ENCODE measurements at regions not wholly inside any gene's neighbourhood (a gene's known extent, or its start where the extent isn't known, plus 50 kb on each side); places are given as distances from the start of the nearest gene placed in this dataset.

DNA sequence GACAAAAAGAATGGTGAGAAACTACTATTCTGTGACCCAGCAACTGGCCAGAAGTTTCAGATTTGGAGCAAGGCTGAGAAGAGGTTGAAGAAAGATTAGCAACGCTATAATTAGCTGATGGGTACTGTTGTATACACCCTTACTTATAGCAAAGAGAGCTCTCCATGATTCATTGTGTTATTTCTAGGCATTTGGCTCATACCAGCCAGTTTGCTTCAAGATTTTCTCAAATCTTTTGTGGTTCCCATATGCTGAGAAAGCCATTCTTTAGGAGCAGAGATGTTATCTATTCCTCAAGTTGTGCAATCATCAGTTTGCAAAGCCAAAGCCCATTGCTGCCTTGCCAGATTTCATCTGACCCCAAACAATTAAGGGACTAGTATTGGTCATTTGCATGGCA lies 179.4 kb downstream of the ETS1 start:
- DNase-seq (ENCODE audit: low spot score), result peak; percentile 6

DNA sequence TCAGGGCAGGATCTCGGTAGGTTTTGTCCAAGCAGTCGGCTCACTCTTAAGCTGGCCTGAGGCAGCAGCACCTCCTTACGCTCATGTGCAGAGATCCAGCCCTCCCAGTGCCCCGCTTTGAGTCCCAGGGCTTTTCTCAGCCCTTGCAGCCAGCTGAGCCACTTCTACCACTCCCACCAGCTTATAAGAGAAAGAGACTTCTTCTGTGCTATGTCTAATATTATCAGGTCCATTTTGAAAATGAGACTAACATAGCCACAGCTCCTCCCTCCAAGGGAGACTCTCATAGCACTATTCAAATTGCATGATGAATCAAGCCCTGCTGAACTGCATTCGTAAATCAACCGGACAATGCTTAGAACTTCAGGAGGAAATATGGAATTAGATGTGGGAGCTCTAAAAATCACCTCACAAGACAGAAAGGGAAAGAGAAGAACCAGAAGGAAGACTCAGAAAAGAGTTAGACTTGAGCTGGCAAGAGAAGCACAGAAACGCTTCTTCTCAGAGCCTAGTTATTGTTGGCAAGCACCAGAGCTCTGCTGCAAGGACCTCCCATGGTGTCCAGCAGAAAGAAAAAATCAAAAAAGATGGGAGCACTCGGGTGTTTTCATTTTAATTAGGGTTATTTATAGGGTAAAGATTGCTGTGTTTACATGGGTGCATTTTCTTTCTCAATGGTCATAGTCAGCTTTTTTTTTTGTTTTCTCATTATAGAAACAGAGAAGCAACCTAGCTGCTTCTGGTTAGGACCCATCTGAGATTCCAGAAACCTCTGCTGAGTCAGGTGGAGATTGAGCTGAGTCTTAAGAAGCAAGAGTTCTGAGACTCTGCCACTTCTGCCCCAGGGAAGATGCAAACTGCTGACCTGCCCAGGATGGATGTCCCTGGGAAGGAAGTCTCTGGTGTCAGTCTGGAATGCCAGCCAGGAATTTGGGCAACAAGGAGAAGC lies 181.4 kb downstream of the ETS1 start:
- no peak for DNase-seq (ENCODE audit: low spot score)

DNA sequence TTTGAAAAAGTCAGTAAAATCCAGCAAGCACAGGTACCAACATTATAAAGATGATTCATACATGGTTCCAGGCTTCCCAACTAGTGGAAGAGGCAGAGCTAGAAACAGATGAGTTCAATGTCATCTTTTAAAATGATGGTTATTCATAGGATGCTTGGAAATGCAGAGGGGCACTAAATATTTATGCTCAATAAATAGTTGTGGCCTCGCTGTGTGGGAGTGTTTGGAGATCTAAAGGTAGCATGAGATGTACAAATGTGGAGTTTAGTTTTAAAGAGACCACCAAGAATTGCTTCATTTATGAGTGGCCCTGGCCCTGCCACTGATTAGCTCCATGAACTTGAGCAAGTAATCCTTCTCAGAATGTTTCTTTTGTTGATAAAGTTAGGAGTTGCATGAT lies 182.2 kb downstream of the ETS1 start:
- DNase-seq (ENCODE audit: low spot score), result no peak

DNA sequence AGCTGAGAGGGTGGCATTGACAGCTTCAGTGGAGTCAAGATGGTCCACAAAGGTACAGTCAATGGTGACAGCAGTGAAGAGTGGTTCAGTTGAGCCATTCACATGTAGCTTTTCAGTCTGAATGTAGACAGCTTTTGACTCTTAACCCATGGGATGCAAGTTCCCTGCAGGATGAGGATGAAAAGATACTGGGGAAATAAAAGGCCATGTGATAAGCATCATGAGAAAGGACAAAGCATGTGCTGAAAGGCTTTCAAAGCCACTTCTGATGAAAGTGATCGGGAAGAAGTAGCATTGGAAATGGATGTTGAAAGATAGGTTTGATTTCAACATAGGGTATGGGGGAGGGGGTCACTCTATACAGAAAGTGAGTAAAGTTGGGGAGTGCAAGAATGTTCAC lies 182.9 kb downstream of the ETS1 start:
- no peak for DNase-seq (ENCODE audit: low spot score)

DNA sequence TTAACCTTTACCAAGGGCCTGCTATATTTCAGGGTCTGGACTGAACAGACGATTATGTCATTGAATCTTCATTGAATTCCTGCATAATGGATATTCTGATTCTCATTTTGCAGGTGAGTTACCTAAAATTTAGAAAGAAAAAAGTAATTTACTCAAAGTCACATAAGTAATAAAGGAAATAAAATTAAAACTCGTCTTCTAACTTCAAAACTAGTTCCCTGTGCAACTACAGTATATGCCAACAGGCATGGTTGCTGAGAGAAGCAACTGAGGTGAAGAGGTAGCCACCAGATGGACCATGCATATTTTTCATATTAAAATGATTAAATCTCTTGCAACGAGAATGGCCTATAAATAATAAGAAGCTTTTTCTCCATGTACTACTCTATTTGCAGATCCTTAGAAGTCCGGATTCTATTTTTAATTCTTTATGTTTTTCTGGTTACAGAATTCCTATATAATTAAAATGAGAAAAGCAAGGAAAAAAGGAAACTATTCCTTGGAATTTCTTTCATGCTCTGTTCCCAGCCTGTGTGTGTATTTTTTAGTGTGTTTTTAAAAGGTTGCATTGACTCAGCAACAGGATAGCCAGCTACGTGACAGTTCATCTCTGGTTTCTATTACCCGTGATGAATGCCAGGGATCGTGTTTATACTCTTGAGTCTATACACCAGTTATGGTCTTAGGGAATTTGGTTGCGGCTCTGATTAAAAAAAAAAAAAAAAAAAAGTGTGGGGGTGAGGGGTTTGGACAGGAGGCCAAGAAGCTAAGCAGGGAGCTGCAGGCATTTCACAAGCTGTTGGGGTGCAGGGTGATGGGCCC lies 186.8 kb downstream of the ETS1 start:
- DNase-seq (ENCODE audit: low spot score), result no peak

DNA sequence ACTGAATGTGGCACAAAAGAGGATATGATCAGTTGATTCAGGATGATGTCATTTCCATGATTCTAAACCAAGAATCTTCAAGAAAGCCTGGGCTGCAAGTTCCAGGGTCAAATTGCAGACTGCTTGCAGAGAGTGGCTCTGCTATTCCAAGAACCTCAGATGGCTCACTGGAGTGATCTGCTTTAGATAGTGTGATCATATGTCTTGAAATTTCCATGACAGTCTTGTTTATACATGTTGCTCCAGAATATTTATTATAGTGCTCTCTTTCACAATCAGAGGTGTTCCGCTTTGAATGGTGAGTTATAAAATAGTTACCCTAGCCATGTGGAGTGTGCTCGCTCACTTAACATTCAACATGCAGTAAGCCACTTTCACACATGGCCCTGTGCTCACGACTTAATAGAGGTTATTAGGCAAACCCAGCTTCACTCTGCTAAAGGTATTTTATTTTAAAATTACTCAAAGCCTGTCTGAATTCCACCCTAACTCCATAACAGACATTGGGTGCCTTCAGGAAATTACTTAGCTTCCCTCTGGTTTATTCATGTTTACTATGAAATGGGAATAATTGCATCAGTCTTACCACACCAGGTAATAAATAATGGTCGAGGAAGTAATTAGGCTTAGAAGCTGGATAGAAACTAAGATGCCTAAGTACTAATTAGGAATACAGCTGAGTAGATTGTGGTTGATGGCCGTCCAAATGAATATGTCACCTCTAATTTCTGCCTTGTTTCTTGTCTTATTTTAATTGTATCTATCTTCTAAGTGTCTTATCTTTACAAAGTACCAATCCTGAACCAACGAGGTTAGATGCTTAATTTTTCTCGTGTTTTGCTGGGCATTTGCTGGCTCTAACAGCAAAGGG lies 187.9 kb downstream of the ETS1 start:
- peak; percentile 14 for DNase-seq (ENCODE audit: low spot score)

DNA sequence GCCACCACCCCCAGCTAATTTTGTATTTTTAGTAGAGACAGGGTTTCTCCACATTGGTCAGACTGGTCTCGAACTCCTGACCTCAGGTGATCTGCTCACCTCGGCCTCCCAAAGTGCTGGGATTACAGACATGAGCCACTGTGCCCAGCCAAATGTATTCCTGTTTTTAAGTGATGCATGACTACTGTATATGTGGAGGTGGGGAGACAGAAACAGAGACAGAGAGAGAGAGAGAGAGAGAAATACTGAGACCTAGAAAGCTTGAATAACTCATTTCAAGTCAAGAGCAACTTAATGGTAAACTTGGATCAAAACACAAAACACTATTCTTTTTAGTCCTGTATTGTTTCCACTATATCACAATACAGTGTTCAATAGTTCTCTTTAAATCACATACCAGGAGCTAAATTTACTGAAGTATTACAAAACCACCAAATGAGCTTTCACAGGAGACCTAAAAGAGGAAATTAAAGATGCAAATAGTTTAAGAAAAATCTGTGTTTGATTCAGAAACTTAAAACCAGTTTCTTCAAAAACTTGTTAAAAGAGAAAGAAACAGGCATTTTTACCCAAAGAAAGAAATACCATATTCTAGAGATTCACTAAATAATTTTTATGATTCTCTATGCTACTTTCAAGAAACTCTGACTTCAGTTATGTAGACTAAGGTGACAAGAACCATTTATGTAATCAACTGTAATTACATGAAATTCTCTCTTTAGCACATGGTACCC lies 188.7 kb downstream of the ETS1 start:
- no peak for DNase-seq (ENCODE audit: low spot score)

DNA sequence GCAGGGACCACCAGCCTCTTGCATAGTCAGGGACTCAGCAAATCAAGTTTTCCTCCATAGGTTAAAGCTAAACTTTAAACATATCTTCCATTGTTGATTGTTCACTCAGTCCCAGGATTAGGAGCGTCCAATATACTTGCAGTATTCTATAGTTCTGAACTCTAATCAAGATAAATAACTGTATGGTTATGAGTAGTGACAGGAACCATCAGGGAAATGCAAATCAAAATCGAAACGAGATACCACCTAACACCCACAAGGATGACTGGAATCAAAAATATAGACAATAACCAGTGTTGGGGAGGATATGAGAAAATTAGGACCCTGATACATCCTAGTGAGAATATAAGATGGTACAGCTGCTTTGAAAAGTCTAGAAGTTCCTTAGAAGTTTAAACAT lies 190.0 kb downstream of the ETS1 start:
- peak; percentile 21 for DNase-seq (ENCODE audit: low spot score)

DNA sequence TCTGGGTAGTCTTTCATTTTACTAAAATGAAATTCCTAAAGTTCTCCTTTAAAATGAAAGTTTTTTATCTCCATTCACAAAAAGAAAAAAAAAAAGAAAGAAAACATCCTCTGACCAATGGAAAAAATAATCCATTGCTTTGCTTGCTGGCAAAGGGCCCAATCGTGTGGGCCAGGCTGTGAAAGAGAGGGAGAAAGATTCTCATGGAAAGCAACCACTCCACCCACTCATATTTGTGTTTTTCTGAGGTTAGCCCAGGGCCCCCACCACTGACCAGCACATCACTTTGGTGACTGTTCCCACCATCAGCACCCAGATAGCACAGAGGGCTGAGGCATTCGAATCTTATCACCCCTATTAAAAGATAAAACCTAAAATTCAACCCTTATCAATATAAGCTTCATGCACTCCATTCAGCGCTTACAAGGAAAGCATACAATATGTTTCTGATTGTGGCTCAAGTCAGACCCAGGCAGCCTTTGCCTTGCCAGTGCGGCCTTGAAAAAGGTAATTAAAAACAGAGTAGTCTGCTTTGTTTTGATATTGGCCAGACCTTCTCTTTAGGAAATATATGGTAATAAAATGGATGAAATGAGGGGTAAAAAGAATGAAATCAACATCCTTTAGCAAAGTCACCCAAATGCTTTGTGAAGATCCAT lies 192.8 kb downstream of the ETS1 start:
- no peak for DNase-seq (ENCODE audit: low spot score)

DNA sequence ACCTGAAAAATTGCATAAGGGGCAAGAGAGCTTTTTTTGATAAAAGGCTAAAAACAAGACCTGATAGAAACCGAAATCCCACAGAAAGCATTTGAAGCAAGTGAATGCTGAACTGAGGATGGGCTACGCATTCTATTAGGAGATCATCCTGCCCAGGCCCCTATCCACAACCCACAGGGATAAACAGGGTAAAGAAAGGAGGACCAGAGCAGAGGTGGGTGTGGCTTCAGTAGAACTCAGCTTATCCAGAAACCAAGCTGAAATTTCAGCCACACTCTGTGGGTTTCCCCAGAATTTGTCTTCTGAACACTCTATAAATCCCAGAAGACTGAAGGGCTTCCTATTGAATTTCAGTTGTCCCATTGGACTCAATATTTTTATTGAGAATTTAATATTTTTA lies 195.1 kb downstream of the ETS1 start:
- DNase-seq (ENCODE audit: low spot score), result no peak

DNA sequence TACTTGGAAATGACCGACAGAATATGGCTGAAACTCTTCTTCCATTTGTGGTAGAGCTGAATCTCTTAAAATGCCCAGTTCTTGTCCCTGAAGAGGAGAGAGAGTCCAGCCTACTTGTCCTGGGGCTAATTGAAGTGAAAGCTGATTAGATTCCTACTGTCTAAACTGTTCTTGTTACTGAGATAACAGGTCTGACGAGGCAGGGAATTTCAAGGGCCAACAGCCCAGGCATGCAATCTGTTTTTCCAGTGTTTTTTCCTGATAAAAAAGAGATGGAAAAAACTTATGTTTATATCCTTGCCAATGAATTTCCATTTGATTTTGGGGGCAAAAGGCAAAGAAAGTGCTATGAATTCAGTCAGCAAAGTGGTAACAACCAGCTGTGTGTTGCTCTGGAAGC lies 195.5 kb downstream of the ETS1 start:
- no peak for DNase-seq (ENCODE audit: low spot score)

DNA sequence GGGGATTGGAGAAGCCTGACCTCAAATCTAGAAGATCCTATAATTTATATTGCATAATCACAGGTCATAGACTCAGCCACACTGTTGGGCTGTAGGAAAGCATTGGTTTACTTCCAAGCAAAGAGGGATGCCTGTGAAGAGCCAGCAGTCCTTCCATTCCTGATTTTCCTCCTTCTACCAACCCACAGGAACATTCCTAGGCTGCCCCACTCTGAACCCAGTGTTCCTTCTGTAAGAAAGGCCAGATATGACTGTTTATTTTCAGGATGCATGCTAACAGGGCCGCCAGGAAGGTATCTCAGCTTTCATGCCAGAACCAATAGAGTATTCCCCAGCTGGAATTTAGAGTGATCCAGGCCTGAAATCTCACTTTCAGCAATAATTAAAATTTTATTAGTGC lies 197.1 kb downstream of the ETS1 start:
- no peak for DNase-seq (ENCODE audit: low spot score)

DNA sequence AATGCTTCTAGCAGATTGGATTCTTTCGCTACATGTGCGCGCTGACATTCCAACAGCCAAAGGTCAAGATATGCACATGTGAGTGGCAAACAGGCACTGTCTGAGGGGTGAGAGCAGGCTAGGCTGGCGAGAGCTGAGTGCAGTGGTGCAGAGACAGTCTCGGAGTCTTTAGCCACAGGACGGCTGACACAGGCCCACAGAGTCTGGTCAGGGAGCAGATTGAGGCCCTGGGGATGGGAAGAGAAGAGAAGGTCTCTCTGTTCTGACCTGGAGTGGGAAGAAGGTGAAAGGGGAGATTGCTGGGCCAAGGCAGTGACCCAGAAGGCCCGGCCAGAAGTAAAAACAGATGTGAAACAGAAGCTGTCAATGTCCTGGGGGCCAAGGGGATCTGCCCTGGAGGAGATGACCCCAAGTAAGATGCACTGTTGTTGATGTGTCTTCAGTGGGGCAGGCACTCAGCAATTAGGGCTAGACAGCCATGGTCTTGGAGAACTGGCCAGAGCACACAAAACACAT lies 197.8 kb downstream of the ETS1 start:
- no peak for DNase-seq (ENCODE audit: low spot score)

DNA sequence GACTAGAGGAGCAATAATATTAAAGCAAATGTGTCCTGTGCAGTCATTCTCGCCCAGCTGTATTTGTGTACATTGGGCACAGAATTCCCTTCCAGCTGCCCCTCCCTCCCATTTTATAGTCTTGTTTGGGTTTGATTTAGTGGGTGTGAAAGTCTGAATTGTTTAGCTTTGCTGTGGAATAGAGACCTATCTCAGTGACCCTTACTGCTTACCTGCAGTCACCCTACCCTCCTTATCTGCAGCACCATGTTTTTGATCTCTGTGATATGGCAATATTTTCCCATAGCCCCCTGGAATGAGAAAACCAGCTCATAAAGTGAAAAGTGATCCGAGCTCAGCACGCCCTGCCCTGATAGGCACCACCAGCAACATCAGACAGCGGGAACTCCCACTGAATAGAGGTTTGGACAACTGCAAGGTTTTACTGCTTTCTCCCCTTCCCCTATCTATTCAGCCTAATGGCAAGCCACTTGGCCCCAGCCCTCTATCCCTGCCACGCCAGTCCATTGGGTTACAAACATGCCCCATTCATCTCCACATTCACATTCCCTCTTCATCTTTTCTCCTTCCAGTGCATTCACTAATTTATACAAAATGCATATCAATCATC lies 199.0 kb downstream of the ETS1 start:
- DNase-seq (ENCODE audit: low spot score), result no peak

DNA sequence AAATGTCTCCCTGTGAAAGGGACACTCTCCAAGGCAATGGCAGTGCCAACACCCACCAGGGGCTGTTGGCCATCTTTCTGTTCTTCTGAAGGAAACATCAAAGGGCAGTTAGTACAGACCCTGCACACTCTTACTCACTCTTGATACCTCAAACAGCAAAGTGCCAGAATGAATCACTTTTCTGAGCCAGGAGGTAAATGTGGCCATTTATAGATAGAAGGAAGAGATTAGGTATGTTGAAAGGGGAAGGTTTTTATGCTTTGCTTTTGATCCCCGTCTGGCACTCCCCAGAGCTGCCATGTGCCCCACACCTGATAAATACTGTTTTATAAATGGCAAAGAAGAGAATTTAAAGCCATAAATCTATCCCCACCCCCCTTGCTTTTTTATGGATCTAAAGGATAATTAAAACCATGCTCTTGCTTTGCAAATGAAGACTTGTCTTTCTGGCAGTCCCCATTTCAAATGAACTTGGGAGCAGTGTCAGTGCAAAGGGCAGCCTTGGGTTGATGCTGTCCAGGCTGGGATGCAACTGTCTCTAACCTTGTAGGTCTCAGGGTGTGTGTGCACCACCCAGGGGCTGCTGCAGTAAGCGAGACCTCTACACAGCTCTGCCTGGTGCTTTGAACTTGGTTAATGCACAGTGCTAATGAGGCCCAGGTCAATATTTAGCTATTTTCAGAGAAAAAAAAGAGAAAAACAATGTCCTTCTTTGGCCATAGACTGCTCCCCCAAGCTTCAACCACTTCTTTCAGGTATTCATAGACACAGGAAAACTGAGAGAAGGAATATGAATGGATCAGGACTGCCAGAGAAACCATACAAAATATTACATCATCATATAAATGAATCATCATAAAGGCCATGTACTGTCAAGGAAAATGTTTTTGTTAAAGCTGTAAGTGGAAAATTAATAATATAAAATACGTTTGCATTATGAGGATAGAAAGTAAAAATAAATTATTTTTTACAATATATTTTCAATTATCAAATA lies 207.5 kb downstream of the ETS1 start:
- DNase-seq (ENCODE audit: low spot score), result peak; percentile 72

DNA sequence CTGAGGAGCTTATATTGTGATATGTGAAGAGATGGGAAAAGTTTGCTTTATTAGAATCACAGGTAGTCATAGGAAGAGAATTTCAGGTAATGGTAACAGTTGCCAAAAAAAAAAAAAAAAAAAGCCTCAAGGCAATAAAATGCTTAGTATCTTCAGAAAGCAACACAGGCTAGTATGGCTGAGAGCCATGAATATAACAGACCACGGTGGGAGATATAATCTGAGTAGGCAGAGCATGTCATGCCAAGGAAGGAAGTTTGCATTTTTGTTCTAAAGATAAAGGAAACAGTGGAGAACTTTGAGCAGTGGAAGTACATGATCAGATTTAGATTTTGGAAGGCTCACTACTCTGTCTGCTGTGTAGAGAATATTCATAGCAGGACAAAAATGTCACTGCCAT lies 211.4 kb downstream of the ETS1 start:
- DNase-seq (ENCODE audit: low spot score), result no peak

DNA sequence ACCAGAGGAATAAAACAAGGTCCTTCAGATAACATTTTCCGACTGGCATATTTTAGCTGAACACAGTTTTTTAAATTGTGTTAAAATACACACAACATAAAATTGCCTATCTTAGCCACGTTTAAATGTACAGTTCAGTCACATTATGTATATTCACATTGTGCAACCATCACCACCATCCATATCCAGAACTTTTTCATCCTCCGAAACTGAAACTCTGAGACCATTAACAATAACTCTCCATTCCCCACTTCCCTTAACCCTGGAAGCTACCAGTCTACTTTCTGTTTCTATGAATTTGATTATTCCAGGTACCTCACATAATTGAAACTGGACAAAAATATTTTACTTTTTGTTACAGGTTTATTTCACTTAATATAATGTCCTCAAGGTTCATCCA lies 213.3 kb downstream of the ETS1 start:
- DNase-seq (ENCODE audit: low spot score), result no peak

DNA sequence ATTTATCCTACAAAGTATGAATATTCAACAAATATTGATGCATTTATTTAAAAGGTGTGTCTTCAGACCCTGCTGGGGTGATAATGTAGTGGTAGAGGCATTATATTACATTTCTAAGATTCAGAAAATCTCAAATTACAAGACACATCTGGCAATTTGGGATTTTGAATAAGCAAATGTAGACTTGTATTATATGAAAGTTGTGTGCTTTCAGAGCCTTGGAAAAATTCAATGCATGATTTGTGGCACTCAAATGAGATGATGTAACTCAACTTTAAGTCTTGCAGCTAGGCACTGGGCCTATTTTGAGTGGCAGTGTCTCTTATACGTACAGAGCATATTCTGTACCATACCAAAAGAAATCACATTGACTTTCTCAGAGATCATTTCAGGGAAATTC lies 214.4 kb downstream of the ETS1 start:
- DNase-seq (ENCODE audit: low spot score), result no peak

DNA sequence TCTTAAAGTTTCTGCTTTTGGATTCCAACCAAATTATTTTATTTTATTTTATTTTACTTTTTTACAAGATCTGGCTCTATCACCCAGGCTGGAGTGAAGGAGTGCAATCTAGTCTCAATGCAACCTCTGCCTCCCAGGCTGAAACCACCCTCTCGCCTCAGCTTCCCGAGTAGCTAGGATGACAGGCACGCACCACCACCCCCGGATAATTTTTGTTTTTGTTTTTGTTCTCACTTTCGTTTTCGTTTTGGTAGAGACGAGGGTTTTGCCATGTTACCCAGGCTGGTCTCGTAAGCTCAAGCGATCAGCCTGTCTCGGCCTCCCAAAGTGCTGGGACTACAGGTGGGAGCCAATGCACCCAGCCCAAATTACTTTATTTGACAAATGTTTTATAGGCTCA lies 219.8 kb downstream of the ETS1 start:
- DNase-seq (ENCODE audit: low spot score), result peak; percentile 61

Measured in activated CD4-positive, alpha-beta T cell treated with anti-CD3 and anti-CD28 coated beads, Interleukin-2, Interleukin-4, amounts not matched to agents 100 ng/mL and 50 ng/mL, durations not matched to agents 16 hours and 8 hours (primary cell).